HCT116 (cell line): ENCODE measurements at regions not wholly inside any gene's neighbourhood (a gene's known extent, or its start where the extent isn't known, plus 50 kb on each side); places are given as distances from the start of the nearest gene placed in this dataset.

Source experiments
- ATAC-seq: fragments of 200-7000 bp; cut with Tn5 transposase; 2 replicates; pipeline ENCODE4 v1.9.1; 2020; ENCODE audit warnings: mild to moderate bottlenecking, moderate library complexity
- BruUV-seq: library from RNA; stranded (reverse); fragments of 400-500 nt; replicated peaks from 2 replicates; lab custom pipeline; 2021; lab: Mats Ljungman, UMichigan
- CTCF ChIA-PET: fragments of 300-600 bp; sonication (Branson Sonifier 250); formaldehyde crosslinking; loops from one replicate; lab custom pipeline; 2021; ENCODE audit warnings: antibody characterized with exemption; lab: Charles Lee
- POLR2A ChIA-PET: fragments of 300-600, 350-600 bp; sonication (Branson Sonifier 250); formaldehyde crosslinking; loops from one replicate; lab custom pipeline; 2021; ENCODE audit warnings: antibody characterized with exemption; lab: Charles Lee
- RAD21 ChIA-PET, 2 experiments: fragments of 300-600 bp; sonication (Branson Sonifier 250); formaldehyde crosslinking; loops; one replicate each; lab custom pipeline; 2023; ENCODE audit warnings: low total read pairs in 2 of 2; ENCODE audit not compliant: uncharacterized antibody in 2 of 2, unreplicated experiment in 2 of 2, low non-redundant PET in 1 of 2; lab: Charles Lee
- DNase-seq: peaks from one replicate; pipeline ENCODE4 v3.0.0-alpha.2; 2010; ENCODE audit warnings: low read depth, low spot score
- H2AFZ ChIP-seq: fragments of 200-600 bp; shearing (Covaris generic), sonication (generic); 2 replicates; pipeline ENCODE4 v1.6.1; 2017; ENCODE audit warnings: low read depth, mixed run types, mixed read lengths, antibody characterized with exemption, low read length; ENCODE audit not compliant: poor library complexity, severe bottlenecking
- H3K27ac ChIP-seq: 2 replicates; pipeline ENCODE4 v1.5.1; 2012; ENCODE audit warnings: low read depth, low read length
- H3K27me3 ChIP-seq: fragments of 200-600 bp; sonication (generic); 2 replicates; pipeline ENCODE4 v1.6.1; 2016; ENCODE audit warnings: mixed run types, low read length, mixed read lengths; ENCODE audit not compliant: insufficient read depth
- H3K36me3 ChIP-seq, 2 experiments: fragments of 200-500 bp in 1 of 2; fragments of 200-600 bp in 1 of 2; sonication (Bioruptor generic) in 1 of 2; sonication (generic) in 1 of 2; 2 replicates each; pipeline versions ENCODE4 v1.5.1 to v1.6.1; 2014 to 2016; ENCODE audit warnings: low read length in 2 of 2, inconsistent platforms in 1 of 2, mixed read lengths in 1 of 2, mixed run types in 1 of 2; ENCODE audit not compliant: insufficient read depth in 2 of 2, control insufficient read depth in 1 of 2
- H3K4me1 ChIP-seq, 2 experiments: fragments of 200-600 bp in 1 of 2; sonication (generic) in 1 of 2; 2 replicates each; pipeline versions ENCODE4 v1.5.1 to v1.6.1; 2012 to 2017; ENCODE audit warnings: low read length in 2 of 2, inconsistent platforms in 1 of 2, mild to moderate bottlenecking in 1 of 2, mixed read lengths in 1 of 2, mixed run types in 1 of 2, moderate library complexity in 1 of 2; ENCODE audit not compliant: insufficient read depth in 2 of 2, control insufficient read depth in 1 of 2
- H3K4me2 ChIP-seq: fragments of 200-600 bp; sonication (generic); 2 replicates; pipeline ENCODE4 v1.6.1; 2017; ENCODE audit warnings: mixed run types, low read length, mixed read lengths
- H3K4me3 ChIP-seq, 2 experiments: fragments of 200-600 bp in 1 of 2; sonication (generic) in 1 of 2; replicated peaks in 1 of 2; 2 replicates each; pipeline ENCODE4 v1.5.1; 2011 to 2016; ENCODE audit warnings: low read length in 2 of 2, control low read depth in 1 of 2, low read depth in 1 of 2, mild to moderate bottlenecking in 1 of 2, mixed read lengths in 1 of 2, mixed run types in 1 of 2
- H3K79me2 ChIP-seq: fragments of 200-600 bp; sonication (generic); 2 replicates; pipeline ENCODE4 v1.6.1; 2017; ENCODE audit warnings: mild to moderate bottlenecking, mixed run types, low read length, moderate library complexity, mixed read lengths; ENCODE audit not compliant: insufficient read depth
- H3K9ac ChIP-seq: fragments of 200-600 bp; sonication (generic); 2 replicates; pipeline ENCODE4 v1.6.1; 2016; ENCODE audit warnings: low read length, mixed read lengths
- H3K9me2 ChIP-seq: fragments of 200-600 bp; sonication (generic), shearing (Covaris generic); 2 replicates; pipeline ENCODE4 v1.6.1; 2017; ENCODE audit warnings: mixed run types, mild to moderate bottlenecking, moderate library complexity; ENCODE audit not compliant: insufficient read depth
- H3K9me3 ChIP-seq, 2 experiments: fragments of 200-500 bp in 1 of 2; fragments of 200-600 bp in 1 of 2; sonication (Bioruptor generic) in 1 of 2; sonication (generic) in 1 of 2; 2 replicates each; pipeline ENCODE4 v1.6.1; 2014 to 2017; ENCODE audit warnings: low read length in 2 of 2, mixed read lengths in 2 of 2, inconsistent platforms in 1 of 2, low read depth in 1 of 2, mild to moderate bottlenecking in 1 of 2, mixed run types in 1 of 2, moderate library complexity in 1 of 2; ENCODE audit not compliant: control insufficient read depth in 1 of 2, insufficient read depth in 1 of 2
- H4K20me1 ChIP-seq: fragments of 200-600 bp; sonication (generic), shearing (Covaris generic); 2 replicates; pipeline ENCODE4 v1.6.1; 2017; ENCODE audit warnings: mixed run types, mild to moderate bottlenecking, moderate library complexity; ENCODE audit not compliant: insufficient read depth
- CBX3 ChIP-seq: IDR thresholded peaks from 2 replicates; pipeline ENCODE4 v1.6.1; 2012; ENCODE audit warnings: low read depth
- CEBPB ChIP-seq: IDR thresholded peaks from 2 replicates; pipeline ENCODE4 v1.6.1; 2012; ENCODE audit warnings: low read depth
- ELF1 ChIP-seq: IDR thresholded peaks from 2 replicates; pipeline ENCODE4 v1.6.1; 2012; ENCODE audit warnings: low read depth, borderline replicate concordance
- EZH2 ChIP-seq: fragments of 200-600 bp; sonication (generic); IDR thresholded peaks from 2 replicates; pipeline ENCODE4 v1.6.1; 2017; ENCODE audit warnings: antibody characterized with exemption, mixed run types
- EZH2phosphoT487 ChIP-seq: fragments of 200-600 bp; IDR thresholded peaks from 2 replicates; pipeline ENCODE4 v1.6.1; 2018; ENCODE audit warnings: antibody characterized with exemption, borderline replicate concordance
- FOSL1 ChIP-seq: IDR thresholded peaks from 2 replicates; pipeline ENCODE4 v1.6.1; 2012; ENCODE audit warnings: low read depth
- MAX ChIP-seq: IDR thresholded peaks from 2 replicates; pipeline ENCODE4 v1.6.1; 2012
- POLR2A ChIP-seq: IDR thresholded peaks from 2 replicates; pipeline ENCODE4 v1.7.0; 2011; ENCODE audit warnings: borderline replicate concordance; ENCODE audit not compliant: insufficient read depth, insufficient read length; ENCODE audit errors: extremely low read depth
- RAD21 ChIP-seq: IDR thresholded peaks from 2 replicates; pipeline ENCODE4 v1.6.1; 2012; ENCODE audit warnings: low read depth, mild to moderate bottlenecking
- REST ChIP-seq: IDR thresholded peaks from 2 replicates; pipeline ENCODE4 v1.6.1; 2012; ENCODE audit warnings: low read depth
- SIN3A ChIP-seq: IDR thresholded peaks from 2 replicates; pipeline ENCODE4 v1.6.1; 2012; ENCODE audit warnings: low read depth
- SRF ChIP-seq: IDR thresholded peaks from 2 replicates; pipeline ENCODE4 v1.6.1; 2012; ENCODE audit warnings: low read depth
- YY1 ChIP-seq: IDR thresholded peaks from 2 replicates; pipeline ENCODE4 v1.6.1; 2011; ENCODE audit warnings: low read length, low read depth, moderate library complexity, mild to moderate bottlenecking; ENCODE audit not compliant: insufficient replicate concordance; ENCODE audit errors: extremely low read depth
- ZFX ChIP-seq: fragments of 450-650 bp; IDR thresholded peaks from 2 replicates; pipeline ENCODE4 v1.6.1; 2017
- ZNF274 ChIP-seq: fragments of 200-500 bp; sonication (Bioruptor generic); IDR thresholded peaks from 2 replicates; pipeline ENCODE4 v1.6.1; 2014; ENCODE audit warnings: mild to moderate bottlenecking, low read depth, low read length, inconsistent platforms
- intact Hi-C: fragments of 100-400 bp; cut with micrococcal nuclease; formaldehyde crosslinking; loops from 2 replicates; pipeline ENCODE4 v1.10.0; 2022

- BruUV-seq = no TSS peak
- Histone ChIP-seq H3K4me3 (no peak overlapping the region), H3K79me2 (no peaks in the 10 kb centered on the region), H3K4me1 (no peaks in the 10 kb centered on the region), H4K20me1 (no peaks in the 10 kb centered on the region), H2AFZ (no peak overlapping the region), H3K9me3 (no peaks in the 10 kb centered on the region; a peak in 1 of 4 replicates), H3K27me3 (peaks cover 18% of the 10 kb centered on the region), H3K4me2 (no peak overlapping the region), H3K9ac (no peak overlapping the region), H3K9me2 (no peaks in the 10 kb centered on the region), H3K36me3 (no peaks in the 10 kb centered on the region), H3K27ac (no peak overlapping the region)
- ChIA-PET RAD21 (no interaction called here), POLR2A (no interaction called here), CTCF (no interaction called here)
- DNase-seq = no peak
- TF ChIP-seq YY1 = no peak
- TF ChIP-seq REST = no peak
- no peak for TF ChIP-seq SRF
- TF ChIP-seq RAD21 = no peak
- no peak for TF ChIP-seq FOSL1
- no peak for TF ChIP-seq EZH2phosphoT487
- no peak for TF ChIP-seq POLR2A
- no peak for TF ChIP-seq CBX3
- no peak for TF ChIP-seq MAX
- no peak for TF ChIP-seq ZFX
- TF ChIP-seq SIN3A = no peak
- no peak for TF ChIP-seq ELF1
- no peak for TF ChIP-seq ZNF274
- no peak for TF ChIP-seq CEBPB
- no peak for TF ChIP-seq EZH2
- intact Hi-C loops = no loop called here
- no peak for ATAC-seq
Measured at GRCh38 chr5:5685737-5686136, 263.3 kb downstream of the ICE1 start.
